Activated CD4-positive, alpha-beta T cell treated with anti-CD3 and anti-CD28 coated beads, Interleukin-2, amount 50 U/mL, for 48 hours (primary cell): ENCODE measurements at regions not wholly inside any gene's neighbourhood (a gene's known extent, or its start where the extent isn't known, plus 50 kb on each side); places are given as distances from the start of the nearest gene placed in this dataset.

Experiments
- DNase-seq, 2 experiments: peaks; one replicate each; pipeline ENCODE4 v3.0.0-alpha.2; 2020

DNA sequence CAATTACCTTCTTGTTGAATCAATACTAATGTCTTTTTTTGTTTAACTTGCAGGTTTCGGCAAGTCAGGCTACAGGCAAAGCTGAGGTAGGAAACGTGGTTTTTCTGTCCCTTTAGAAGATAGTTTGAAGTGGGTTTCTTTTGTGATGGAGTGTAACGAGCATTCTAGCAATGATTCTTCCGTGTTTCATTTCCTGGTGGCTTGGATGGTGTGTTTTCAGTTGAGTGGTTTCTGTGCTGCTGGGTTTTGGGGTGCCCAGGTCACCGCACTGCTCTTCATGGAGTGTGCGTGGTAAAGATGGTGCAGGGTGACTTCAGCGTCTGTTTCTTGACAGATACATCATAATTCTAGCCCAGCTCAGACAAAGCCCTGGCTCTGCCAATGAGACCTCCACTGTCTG is 769.7 kb upstream of the EEF2KMT start:
- no peak for DNase-seq

DNA sequence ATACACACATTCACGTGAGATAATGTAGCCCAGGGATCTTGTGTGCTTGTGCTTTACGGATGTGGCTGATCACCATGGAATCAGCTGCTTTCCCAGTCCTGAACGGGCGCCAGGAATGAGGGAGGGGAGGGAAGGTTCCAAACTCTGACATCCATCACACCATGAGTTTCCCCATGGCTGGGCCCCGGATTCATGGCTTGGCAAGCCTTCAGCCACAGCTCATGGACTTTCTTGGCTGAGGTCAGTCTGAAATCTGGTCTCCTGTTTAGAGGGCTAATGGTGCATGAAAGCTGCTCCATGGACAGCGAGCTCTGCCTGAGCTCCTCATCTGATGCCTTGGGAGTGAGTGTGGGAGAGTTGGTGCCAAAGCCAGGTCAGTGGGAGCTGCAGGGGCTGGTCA is 767.6 kb upstream of the EEF2KMT start:
- no peak for DNase-seq

DNA sequence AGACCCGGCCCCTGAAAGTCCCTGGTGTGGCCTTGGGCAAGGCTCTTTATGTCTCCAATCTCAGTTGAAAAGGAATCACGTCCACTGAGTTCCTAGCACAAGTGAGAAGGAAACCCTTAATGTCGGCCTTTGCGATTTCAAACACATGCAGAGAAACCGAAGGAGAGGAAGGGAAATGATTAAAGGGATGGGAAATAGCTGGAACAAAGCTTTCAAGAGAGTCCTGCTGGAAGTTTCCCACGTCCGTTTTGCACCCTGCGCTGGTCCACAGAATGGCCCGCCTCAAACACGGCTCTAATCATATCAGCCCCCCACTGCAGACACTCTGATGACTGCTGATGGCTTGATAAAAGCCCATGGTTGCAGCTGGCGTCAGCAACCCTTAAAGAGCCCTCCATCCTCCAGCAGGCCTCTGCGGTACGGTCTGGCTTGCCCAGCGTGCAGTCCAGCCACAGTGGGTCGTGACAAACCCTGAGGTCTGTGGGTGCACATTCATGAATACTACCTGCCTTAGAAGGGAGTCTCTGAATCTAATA is 765.5 kb upstream of the EEF2KMT start:
- DNase-seq = no peak

DNA sequence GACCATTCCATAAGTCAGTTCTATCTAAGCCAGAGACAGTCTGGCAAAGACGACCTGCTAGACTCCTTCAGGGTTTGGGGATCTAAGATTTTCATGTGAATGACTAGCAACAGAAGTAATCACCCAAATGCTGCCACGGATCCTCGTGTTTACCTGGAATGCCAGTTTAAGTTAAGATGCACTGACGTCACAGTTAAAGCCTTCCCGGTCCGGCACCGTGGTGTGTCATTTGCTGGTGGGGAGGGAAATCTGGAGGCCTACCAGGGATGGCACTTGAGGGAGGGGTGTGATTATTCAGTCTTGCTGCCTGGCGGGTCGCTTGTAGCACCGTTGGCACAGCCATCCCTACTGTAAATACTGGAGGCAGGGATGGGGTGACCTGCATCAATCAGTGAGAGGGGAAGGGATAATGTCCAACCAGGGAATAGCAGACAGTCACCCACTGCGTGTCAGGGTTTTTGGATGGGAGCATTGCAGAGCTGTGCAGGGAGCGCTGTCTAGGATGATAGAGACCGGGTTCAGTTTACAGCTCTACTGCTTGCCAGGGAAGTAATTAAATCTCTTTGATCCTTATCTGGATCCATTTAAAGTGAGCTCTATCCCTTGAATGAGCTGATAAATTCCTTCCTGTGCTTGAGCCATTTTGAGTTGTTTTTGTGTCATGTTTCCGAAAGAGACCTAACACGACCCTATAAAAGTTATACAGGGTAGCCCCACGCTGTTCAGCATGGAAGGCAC is 764.7 kb upstream of the EEF2KMT start:
- no peak for DNase-seq

DNA sequence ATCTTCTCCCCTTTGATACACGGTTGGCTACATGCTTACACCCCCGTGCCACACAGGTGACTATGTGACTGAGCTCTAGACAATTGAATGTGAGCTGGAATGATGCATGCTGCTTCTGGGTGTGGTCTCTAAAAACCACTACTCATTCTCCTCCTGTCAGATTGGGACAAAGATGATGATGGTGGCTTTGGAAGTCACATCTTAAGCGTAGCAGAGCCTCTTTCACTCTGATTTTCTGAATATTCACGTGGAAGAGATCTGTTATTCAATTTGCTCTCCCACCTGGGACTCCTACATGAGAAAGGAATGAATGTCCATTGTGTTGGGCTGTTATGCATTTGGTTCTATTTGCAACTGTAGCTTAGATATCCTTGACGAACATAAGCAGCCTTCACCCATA is 763.6 kb upstream of the EEF2KMT start:
- no peak for DNase-seq

DNA sequence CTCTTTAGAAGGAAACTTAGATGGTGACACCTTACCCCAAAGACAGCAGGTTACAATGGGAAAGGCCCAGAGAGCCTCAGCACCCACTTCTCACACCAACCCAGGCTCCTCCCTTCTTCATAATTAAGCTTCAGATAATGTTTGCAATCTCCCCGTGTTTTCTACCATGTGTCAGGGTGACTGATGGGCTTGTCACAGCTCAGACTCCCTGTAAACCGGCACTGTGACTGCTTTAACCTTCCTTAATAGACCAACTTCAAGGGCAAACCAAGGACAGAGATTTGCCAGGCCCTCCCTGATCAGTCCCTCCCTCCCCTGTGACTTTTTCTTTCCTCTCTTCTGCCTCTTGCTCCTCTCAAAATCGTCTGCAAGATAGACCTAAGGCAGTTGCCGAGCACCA is 760.6 kb upstream of the EEF2KMT start:
- DNase-seq = no peak

DNA sequence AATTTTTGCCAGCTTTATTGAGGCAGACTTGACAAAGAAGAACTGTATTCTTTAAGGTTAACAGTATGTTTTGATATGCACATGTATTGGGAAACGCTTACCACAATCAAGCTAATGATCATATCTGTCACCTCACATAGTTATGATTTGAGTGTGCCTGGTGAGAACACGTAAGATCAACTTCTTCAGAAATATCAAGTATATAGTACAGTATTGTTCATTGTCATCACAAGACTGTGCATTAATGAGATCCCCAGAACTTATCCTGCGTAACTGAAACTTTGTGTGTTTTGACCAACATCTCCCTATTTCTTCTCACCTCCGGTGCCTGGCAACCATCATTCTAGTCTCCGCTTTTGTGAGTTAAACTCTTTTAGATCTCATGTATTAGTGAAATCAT is 756.4 kb upstream of the EEF2KMT start:
- no peak for DNase-seq

DNA sequence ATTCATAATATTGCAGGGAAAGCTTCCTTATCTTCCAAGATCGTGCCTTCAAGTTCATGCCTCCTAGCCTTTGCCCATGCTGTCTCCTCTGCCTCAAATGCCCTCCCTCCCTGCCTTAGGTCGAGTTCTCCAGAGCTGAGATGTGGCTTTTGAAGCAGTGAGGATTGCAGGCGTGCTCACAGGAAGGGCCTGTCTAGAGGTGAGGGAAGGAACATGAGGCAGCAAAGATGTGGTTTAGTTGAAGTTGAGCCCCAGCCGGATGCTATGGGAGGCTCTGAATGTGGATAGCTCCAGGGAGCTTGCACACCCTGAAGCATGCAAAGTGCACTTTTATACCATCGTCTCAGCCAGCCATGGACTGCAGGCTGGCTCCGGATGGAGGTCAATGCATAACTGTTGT is 754.6 kb upstream of the EEF2KMT start:
- DNase-seq = no peak

DNA sequence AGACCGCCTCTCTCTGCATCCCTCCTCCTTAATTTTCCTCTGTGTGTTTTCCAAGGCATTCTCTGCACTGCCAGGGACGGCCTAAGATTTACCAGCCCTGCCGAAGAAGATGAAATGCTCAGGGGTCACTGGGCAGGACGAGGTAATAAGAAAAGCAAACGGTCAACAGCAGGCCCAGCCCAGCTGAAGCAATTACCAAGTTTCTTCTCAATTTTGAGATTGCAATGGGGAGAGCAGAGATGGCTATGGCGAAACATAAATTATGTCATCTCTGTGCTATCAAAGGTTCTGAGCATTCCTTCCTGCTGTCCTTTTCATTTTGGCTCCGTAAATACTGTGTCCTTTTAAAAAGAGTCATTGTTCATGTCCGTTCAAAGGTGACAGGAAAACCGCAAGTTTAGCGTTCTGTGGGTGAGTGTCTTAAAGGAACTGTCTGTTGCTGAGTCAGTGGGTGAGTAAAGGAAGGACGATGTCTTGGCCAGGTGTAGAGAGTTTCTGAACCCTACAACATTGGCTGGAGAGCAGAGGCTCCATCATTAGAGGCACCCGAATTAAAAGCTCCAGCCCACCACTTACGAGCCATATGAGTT is 753.9 kb upstream of the EEF2KMT start:
- DNase-seq = no peak

DNA sequence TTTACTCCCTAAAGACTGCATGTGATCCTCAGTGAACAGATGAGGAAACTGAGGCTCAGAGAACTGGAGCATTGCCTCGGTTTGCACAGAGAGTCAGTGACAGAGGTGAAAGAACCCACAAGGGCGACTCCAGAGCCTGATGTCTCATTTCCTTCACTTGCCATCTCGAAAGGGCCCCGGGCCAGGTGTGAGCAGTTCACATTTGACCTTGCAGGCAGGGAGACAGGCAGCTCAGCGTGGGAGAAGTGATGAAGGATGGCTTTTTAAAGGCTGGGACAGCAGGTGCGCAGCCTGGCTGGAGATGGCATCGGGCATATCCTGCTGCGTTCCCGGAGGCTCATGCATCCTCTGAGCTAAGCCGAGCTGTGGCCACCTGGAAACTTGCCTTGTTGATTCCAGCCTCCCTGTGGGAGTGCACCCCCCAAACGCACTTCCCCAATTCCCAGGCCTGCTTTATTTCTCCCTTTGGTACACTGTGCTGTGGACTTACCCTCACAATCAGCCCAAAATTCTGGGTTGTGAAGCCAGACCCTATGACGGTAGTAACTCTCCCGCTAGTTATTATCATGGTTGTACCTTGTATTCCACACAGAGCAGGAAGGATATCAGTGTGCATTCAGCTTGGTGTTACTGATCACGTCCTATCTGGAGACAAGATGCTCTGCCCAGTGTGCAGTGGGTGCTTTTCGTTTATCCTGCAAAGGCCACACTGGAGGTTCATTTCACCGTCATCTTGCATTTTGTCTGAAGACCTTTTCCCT is 753.2 kb upstream of the EEF2KMT start:
- DNase-seq = no peak

DNA sequence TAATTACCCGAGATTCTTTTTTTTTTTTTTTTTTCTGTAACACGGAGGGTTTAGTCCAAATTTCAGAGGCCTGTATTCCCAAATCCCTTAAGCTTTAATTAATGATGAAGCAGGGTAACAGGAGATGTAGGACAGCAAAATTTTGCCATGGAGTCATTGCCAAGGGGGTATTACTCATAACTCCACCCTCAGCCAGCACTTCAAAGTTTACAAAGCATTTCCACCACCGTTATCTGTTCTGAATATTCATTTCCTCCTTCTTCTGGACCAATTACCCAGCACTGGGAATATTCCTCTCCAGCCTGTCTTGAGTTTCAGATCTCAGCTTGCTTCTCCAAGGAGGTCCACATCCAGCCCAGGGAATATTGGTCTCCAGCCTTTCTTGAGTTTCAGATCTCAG is 747.5 kb upstream of the EEF2KMT start:
- no peak for DNase-seq

DNA sequence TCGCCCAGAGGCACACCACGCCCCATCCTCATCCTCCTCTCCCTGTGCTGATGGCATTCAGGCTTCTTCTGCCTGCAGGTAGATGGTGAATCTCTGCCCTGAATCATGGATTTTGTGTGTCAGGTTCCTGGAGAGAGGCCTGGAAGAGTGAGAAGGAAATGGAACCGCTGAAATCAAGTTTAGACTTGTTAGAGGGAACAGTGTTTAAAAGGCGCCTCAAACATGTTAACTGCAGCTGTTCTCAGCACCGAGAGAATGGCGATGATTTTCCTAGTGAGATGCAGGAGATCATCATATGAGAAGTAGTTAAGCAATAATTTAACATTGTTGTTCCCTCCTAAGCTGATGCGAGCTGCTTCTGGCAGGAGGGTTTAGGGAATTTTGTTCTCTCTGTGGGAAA is 744.4 kb upstream of the EEF2KMT start:
- no peak for DNase-seq

DNA sequence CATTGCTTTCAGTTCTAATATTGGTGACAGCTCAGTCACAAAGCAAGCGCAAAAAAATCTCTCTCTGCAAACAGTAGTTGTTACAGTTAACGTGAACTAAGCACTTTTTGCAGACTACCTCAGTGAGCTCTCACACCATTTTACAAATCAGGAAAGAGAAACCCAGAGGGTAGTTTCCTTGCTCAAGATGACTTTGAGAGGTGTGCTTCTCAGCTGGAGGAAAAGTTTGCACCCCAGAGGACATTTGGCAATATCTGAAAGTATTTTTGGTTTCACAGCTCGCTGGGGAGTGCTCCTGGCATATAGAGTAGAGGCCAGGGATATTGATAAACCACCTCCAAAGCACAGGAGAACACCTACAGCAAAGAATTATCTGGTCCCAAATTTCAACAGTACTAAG is 741.1 kb upstream of the EEF2KMT start:
- no peak for DNase-seq

DNA sequence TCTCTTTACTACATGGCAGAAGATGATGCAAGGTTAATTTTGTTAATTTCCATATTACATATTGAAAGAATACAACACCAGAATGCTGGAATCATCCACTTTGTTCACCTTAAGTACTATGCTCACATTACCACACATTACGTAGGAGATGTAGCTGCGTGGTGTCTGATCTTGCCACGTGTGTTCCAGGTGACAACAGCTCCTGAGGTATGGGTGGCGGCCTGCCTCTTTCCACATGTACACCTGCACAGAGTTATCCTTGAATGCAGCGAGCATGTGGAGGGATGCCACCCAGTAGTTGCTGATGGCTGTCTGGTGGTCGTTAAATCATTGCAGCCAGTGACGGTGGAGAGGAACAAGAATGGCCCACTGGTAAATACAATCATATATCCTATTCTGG is 740.5 kb upstream of the EEF2KMT start:
- no peak for DNase-seq

DNA sequence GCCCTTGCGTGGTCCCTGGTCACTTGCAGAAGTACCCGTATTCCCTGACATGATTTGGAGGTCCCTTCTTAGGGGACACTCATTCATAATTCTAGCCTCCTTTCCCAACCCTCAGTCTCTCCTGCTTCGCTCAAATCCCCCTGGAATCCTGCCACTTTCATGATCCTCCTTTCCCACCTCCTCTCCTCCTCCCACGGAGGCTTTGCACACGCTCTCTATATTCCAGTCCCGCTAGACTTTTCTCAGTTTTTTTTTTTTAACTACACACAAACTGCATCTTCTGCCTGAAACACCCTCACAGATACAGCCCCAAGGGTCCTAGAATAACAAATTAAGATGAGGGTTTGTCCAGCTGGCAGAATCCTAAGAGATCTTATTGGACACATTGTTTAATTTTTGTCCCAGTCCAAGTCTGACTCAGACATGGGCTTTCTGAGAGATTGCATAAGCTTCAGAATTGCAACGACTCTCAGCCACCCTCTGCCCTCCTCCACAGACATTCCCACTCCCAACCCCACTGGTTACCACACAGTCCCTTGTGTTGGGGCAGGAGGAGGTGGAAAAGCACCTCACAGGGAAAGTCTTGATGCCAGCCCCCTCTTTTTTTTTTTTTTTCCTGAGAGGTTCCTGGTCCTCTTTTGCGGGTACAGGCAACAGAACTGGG is 739.5 kb upstream of the EEF2KMT start:
- no peak for DNase-seq

DNA sequence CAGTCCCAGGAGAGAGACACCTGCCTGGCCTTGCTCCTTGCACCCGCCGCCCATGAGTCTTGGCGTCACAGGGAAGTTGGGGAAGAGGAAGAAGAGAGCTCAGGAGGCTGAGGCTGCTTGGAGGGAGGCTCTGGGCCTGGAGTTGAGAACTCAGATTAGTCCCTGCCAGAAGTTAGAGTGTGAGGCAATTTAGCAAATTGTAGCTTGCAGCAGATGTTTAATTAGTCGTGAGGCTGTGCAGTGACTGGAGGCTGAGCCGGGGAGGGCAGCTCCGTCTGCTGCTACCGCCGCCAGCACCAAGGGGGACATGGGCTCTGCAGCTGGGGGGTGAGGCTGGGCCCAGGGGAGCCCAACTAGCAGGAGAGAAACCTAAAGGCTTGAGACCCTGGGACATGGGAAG is 738.3 kb upstream of the EEF2KMT start:
- DNase-seq = no peak

DNA sequence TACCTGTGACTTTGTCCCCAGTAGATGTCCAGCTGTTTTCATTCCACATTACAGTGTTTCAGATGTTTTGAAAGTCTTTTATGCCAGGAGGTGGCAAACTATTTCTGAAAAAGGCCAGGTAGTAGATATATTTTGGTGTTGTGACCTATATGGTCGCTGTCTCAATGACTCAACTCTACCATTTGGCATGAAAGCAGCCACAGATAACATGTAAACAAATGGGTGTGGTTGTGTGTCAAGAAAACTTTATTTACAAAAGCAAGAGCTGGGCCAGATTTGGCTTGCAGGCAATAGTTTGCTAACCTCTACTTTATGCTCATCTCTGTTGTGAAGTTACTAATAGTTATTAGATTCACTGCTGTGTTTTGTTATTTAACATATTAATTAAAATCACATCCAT is 728.7 kb upstream of the EEF2KMT start:
- DNase-seq = no peak

DNA sequence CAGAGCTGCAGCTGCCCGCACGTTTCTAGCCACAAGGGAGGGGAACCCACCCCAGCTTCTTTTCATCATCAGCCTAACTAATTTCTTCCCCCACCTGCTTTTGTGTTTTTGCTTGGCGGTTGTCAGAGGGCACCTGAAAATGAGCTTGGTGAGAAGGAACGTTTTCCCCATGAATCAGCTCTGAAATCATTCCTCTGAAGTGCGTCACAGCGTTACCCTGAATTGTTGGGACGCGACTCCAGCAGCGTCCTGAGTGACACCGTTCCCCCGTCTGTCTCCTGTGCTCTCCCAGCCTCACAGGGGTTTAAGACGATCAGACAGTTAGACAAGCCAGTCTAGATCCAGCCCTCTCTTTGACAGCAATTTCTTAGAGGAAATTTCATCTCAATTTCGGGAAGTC is 722.9 kb upstream of the EEF2KMT start:
- DNase-seq = no peak

DNA sequence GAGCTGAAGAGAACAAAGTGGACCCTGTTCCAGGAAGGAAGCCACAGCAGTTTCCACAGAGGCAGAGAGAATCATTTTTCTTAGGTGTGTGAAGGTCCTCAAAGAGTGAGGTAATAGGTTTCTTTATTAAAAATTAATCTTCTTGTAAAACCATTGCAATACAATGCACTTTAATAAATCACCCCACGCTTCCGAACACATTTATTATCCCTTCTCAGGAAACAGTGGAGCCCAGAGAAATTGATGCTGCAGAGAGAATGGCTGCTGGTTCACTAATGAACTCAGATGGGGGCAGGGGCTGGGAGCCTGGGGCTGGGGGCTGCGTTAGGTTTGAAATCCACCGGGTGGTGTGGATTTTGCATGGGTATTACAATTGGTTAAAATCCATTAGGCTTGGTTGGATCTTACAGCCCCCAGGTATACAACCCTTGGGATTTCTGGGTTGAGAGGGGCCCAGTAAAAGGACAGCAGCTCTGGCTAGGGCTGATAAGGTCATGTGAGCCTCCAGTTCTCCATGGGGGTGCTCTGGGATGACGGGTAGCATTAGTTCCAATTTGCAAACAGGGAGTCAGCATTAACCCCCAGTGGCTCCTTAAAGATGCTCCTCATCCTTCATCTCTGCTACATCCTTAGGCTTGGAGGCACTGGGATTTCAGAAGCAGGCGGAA is 718.1 kb upstream of the EEF2KMT start:
- no peak for DNase-seq

DNA sequence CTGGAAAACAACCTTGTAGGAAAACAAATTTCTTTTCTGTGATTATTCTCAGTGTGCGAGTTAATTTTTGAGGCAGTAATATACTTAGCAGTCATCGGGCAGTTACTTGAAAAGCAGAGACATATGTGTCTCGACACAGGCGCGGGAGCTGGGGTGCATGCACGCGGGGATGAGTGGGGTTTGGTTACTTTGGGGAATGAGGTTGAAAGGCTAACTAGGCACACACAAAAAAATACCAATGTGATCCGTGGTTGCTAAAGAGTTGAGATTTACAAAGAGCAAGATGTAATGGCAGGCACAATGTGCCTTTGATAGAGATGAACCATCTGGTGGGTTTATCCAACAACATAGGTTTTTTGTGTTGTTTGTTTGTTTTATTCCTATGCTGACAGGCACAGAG is 703.8 kb upstream of the EEF2KMT start:
- no peak for DNase-seq

DNA sequence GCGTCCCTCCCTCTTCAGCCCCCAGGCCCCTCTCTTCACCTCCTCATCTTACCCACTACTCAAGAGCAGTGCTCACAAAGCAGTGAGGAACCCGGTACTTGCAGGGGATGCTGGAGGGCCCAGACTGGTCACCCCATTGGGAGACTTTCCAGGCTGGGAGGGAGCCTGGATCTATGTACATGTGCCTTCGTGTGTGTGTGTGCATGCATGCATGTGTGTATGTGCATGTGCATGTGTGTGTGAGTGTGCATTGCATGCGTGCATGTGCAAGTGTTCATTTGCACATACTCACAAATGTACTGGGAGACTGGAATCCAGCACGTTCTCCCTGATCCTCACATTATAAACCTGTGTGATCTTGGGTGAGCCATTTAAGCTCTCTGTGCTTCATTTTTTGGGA is 696.0 kb upstream of the EEF2KMT start:
- no peak for DNase-seq

DNA sequence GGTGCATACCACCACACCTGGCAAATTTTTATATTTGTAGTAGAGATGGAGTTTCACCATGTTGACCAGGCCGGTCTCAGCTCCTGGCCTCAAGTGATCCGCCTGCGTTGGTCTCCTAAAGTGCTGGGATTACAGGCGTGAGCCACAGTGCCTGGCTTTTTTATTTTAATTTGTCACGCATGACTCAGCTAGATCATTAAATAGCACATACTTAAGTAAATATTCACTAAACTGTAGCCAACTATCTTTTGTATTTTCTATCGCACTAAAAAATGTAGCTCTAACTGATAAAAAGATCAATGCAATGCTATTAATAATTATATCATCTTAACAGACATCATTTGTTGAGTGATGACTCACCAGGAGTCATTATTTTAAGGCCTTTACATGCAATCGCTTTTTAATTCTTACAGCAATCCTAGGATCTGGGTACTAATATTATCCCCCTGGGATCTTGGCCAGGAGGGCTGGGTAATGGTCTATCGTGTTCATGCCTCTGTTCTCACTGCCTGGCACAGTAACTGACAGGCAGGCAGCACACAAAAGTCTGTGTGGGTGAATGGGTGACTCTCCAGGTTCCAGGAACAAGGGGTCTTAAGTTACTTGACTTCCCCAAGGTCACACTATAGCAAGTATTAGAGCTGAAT is 693.5 kb upstream of the EEF2KMT start:
- no peak for DNase-seq
